Lung microvascular endothelial cell (primary cell): ENCODE measurements at regions not wholly inside any gene's neighbourhood (a gene's known extent, or its start where the extent isn't known, plus 50 kb on each side); places are given as distances from the start of the nearest gene placed in this dataset.

ENCODE experiments used
- DNase-seq, 2 donors: peaks; one replicate each; pipeline versions ENCODE4 v3.0.0 to v3.0.0-alpha.2; 2010; ENCODE audit warnings: low read depth in 2 of 2

DNA sequence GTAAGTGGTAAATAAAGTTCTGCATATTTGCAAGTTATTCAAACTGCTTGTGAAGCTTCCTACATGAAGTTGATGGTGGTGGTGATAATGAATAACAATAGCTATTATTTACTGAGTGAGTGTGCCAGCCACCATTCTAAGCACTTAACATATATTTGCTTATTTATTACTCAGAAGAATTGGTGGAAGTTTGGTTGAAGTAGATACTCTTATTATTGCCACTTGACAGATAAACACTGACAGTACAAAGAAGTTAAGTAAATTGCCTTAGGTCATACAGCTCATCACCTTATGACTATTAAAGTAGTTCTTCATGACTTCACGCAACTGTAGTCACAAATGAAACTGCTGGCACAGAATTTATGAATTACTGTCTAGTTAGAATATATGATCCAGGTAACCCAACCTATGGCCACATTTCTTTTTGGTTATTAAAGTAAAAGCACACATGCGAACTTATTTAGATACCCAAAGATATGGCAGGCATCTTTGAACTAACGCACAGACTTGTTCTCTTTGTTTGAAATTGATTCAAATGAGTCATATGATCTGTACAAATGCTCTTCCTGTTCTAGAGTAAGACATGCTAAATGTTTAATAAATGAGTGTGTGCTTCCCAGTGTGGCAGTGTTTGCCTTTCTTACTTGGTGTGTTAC, 99.8 kb upstream of the NR2F2 start:
- DNase-seq, result peak; percentile 4 to 78

GRCh38 chr15:96232335-96232734, 98.2 kb upstream of the NR2F2 start:
- DNase-seq, result no peak

DNA sequence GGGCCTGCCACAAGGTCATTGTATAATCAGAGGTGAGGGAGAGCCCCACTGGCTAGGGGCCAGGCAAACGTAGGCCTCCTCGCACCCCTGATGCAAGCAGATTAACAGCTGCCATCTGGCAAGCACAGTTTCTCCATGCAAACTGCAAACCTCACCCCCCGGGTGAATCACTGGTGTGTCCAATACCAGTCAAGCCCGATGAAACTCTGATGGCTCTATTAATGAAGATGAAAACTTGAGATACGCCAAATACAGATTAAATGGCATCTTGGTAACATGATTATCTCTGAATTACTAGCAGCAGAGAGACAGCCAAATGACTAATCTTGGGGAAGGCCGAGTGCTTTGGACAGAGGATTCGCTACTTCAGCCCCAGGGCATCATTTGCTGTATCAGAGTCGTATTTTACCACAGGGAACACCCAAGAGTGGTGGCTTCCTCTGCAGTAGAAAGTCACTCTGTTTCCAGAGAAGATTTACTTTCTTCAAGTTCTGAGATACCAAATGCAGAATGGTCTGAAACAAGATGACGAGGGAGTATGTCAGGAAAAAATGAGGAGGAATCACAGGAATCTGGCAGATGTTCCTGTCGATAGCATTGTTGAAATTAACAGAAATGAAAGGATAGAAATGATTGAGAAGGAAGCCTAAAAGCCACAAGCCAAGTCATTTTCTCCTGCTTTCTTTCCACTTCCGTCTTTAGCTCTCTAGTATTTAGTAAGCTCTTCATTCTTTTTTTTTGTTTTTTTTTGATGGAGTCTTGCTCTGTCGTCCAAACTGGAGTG, 96.2 kb upstream of the NR2F2 start:
- no peak for DNase-seq

- peak in 1 of 2 donors; percentile 4 for DNase-seq
Measured at GRCh38 chr15:96237002-96237401, 93.5 kb upstream of the NR2F2 start.

GRCh38 chr15:96242761-96243160, 87.7 kb upstream of the NR2F2 start:
- DNase-seq, result no peak

GRCh38 chr15:96243701-96244100, 86.8 kb upstream of the NR2F2 start:
- peak in 1 of 2 donors; percentile 28 for DNase-seq

GRCh38 chr15:96245252-96245651, 85.2 kb upstream of the NR2F2 start:
- no peak for DNase-seq

GRCh38 chr15:96246057-96246456, 84.4 kb upstream of the NR2F2 start:
- DNase-seq, result no peak

- no peak for DNase-seq
Measured at GRCh38 chr15:96247621-96248305, 82.7 kb upstream of the NR2F2 start.

- DNase-seq, result no peak
Measured at GRCh38 chr15:96252148-96252547, 78.4 kb upstream of the NR2F2 start.

- DNase-seq, result no peak
Measured at GRCh38 chr15:96253006-96253747, 77.3 kb upstream of the NR2F2 start.

GRCh38 chr15:96254173-96254572, 76.3 kb upstream of the NR2F2 start:
- DNase-seq, result no peak

DNA sequence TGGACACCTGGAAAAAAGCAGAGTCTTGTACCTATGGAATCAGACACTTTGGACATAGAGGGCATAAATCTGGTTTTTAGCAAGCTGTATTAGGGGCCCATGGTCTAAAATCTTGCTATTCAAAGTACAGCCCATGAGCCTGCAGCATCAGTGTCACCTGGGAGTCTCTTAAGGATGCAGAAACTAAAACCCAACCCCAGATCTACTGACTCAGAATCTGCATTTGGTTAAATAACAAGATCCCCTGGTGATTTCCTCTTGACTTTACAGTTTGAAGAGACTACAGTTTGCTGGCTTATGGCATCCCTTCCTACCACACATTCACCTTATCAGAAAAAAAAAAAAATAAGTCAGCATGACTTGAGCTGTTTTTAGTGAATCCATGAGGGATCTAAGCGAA, 74.9 kb upstream of the NR2F2 start:
- DNase-seq, result no peak

- DNase-seq, result no peak
Measured at GRCh38 chr15:96261575-96262034, 68.9 kb upstream of the NR2F2 start.

DNA sequence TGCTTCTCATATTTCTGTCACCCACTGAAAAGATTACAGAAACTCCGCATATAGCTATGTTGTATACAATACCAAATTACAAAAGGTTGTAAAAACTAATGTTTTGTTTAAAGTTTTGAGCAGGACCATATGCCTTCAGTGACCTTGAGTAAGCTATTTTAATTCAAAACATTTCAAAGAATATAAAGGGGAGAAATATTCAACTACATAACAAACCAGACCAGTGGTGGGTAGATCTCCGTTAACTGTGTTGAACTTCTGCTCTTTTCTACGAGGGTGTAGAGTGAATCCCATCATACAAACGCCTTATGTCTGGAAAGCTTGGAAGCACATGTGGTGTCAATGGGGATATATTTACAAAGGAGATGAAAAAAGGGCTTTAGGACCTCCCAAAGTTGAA, 68.4 kb upstream of the NR2F2 start:
- no peak for DNase-seq

DNA sequence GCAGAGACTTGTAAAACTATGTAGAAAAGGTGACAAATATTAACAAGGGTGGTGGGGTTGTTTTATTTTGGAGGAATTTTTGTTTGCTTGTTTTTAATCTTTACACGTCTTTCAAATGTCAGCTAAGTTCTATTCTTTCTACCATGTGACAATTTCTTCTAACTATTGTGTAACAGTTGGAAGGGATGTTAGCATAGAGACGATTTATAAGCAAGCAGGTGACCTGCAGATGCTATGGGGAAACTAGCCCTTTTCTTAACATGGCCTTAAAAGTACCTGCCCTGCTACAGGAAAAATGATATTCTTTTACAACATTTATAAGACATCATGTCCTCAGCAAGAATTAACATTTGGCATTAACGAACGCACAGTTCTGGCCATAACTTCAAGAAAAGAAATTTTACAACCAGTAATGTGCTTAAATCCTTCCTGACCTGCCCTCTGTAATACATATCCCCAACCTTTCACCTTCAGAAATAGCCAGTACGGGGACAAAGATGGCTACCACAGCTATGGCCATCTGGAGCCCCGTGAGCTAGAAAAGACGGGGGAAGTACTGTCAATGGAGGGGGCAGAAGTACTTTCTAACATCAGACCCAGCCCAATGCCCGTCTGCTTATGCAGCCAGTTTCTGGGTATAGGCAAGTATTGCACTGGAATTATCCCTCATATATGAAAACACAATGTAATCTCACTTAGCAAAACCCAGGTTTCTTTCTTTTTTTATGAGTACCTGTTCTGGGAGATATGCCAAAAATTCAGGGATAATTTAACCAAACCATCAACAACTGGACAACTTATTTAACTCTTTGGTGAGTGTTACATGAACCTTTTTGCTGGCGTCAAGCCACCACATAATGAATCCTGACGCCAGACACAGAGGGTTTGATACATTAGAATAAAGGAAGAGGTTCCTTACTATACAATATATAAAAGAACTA, 67.7 kb upstream of the NR2F2 start:
- DNase-seq, result no peak

GRCh38 chr15:96264351-96264798, 66.1 kb upstream of the NR2F2 start:
- no peak for DNase-seq

DNA sequence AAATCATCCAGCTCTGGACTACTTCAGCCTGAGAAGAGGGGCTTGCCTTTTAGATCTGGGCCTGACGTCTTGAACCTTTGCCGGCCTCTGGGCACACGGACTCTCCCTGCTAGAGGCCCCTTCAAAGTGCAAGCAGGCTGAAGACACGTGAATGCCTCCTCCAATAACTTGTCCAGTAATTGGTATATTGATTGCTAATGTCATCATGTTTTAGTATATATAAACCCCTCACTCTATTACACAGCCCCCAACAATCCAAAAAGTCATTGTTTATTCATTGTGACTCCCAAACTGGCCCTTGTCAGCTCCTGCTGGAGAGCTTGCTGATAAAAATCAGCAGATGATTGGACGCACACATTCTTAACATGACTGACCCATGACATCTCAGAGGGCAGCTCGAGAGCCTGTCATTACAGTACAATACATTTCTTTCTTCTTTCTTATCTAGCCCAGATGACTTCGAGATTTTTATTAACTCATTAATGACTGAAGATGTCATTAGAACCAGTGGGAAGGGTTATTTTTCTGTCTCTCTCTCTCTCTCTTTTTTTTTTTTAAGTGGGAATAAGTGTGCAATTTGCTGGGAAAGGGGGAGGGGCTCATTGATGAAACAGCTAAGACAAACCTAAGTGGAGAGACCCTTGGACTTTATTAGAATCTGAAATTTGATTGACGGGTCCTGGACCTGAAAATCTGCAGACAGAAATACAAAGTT, 65.5 kb upstream of the NR2F2 start:
- DNase-seq, result peak in 1 of 2 donors; percentile 42

- no peak for DNase-seq
Measured at GRCh38 chr15:96266456-96266855, 64.0 kb upstream of the NR2F2 start.

DNA sequence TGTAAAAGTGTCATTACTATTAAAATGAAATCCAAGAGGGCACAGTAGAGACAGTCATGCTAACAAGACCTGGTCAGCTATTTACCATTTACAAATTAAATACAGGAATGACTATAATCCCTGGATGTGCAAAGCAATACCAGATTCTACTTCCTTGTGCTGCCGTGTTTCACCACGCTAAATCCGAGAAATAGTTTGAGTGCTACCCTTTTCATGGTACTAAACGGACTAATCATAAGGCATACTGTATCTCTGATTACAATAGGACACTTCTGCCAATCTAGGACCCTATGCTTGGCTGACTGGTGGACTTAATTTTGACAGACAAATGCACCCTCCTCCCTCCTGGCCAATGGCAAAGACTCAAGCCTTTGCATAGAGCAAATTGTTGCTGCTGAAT, 63.0 kb upstream of the NR2F2 start:
- DNase-seq, result no peak
